ENCODE measurements at regions not wholly inside any gene's neighbourhood (a gene's known extent, or its start where the extent isn't known, plus 50 kb on each side); places are given as distances from the start of the nearest gene placed in this dataset.
"Not testable (repeated sequence)": the region's sequence is repeated elsewhere in the genome, so short reads cannot be mapped to it uniquely, and the experiment has no call there.

GRCh38 chr22:11048884-11049283 is 4479.1 kb upstream of the OR11H1 start:
- dilution Hi-C loops (cut with HindIII; ENCODE audit: low sequenced_read_pairs, unreplicated experiment); in situ Hi-C loops (cut with MboI; ENCODE audit: low sequenced_read_pairs): not testable (repeated sequence)

GRCh38 chr22:11050226-11050625 is 4477.8 kb upstream of the OR11H1 start:
- H2BK20ac ChIP-seq (ENCODE audit: low read depth, low read length); H3K4me2 ChIP-seq (ENCODE audit: low read depth, low read length); H3K36me3 ChIP-seq (ENCODE audit: control insufficient read depth, insufficient read depth, low read length); DNase-seq; H3K4me3 ChIP-seq (ENCODE audit: insufficient read depth, low read depth, low read length); H4K5ac ChIP-seq (ENCODE audit: low read depth, low read length); H2BK15ac ChIP-seq (ENCODE audit: low read depth, low read length); in situ Hi-C loops (cut with MboI; ENCODE audit: low sequenced_read_pairs); H3K27me3 ChIP-seq (ENCODE audit: control insufficient read depth, insufficient read depth, low read length); intact Hi-C loops (cut with micrococcal nuclease); H4K20me1 ChIP-seq (ENCODE audit: insufficient read depth, low read length); H3K4me1 ChIP-seq (ENCODE audit: control insufficient read depth, insufficient read depth, low read length); H4K91ac ChIP-seq (ENCODE audit: insufficient read depth, low read depth, low read length); H3K27ac ChIP-seq (ENCODE audit: insufficient read depth, low read length); H2AFZ ChIP-seq (replicated peaks; ENCODE audit: low read length, poor library complexity); H3K9ac ChIP-seq (ENCODE audit: low read depth, low read length); BruUV-seq (replicated peaks); H2AK5ac ChIP-seq (ENCODE audit: low read depth, low read length); H2BK5ac ChIP-seq (ENCODE audit: low read depth, low read length, poor library complexity, severe bottlenecking); H3K79me1 ChIP-seq (ENCODE audit: low read depth in 1 of 2, low read length in 2 of 2); H3K14ac ChIP-seq (replicated peaks; ENCODE audit: low read depth, low read length); CTCF ChIA-PET; H2BK120ac ChIP-seq (ENCODE audit: low read depth, low read length); H3K9me1 ChIP-seq (ENCODE audit: insufficient read depth, low read length); H4K8ac ChIP-seq (ENCODE audit: low read depth in 2 of 2, low read length in 2 of 2); ATAC-seq (ENCODE audit: low read depth); H3K56ac ChIP-seq (ENCODE audit: extremely low read depth, insufficient read depth, low read length); H3K4ac ChIP-seq (ENCODE audit: low read depth, low read length); H2AK9ac ChIP-seq (replicated peaks; ENCODE audit: low read depth, low read length, poor library complexity); H3K23ac ChIP-seq (ENCODE audit: low read depth, low read length); H3K18ac ChIP-seq (ENCODE audit: low read depth, low read length); POLR2A ChIA-PET (ENCODE audit: unreplicated experiment); dilution Hi-C loops (cut with HindIII; ENCODE audit: low sequenced_read_pairs, unreplicated experiment): not testable (repeated sequence)
- peaks cover 27% of the 10 kb centered on the region for H3K9me3 ChIP-seq (ENCODE audit: control insufficient read depth, insufficient read depth, low read length)
- 61% methylated on average over 4 of the region's 11 CpGs; no CpG with 5 or more reads in 1 of the 2 experiments for WGBS, 2 experiments (ENCODE audit: extremely low coverage in 2 of 2, insufficient read length in 1 of 2)

More at GRCh38 chr22:11048884-11049283, 4479.1 kb upstream of the OR11H1 start:
- H2BK15ac ChIP-seq (ENCODE audit: low read depth, low read length); BruUV-seq (replicated peaks); POLR2A ChIA-PET (ENCODE audit: unreplicated experiment); DNase-seq; H3K4me3 ChIP-seq (ENCODE audit: insufficient read depth, low read depth, low read length); H4K8ac ChIP-seq (ENCODE audit: low read depth in 2 of 2, low read length in 2 of 2); H2AK5ac ChIP-seq (ENCODE audit: low read depth, low read length); H3K4ac ChIP-seq (ENCODE audit: low read depth, low read length); H3K56ac ChIP-seq (ENCODE audit: extremely low read depth, insufficient read depth, low read length); H2AK9ac ChIP-seq (replicated peaks; ENCODE audit: low read depth, low read length, poor library complexity); H3K27ac ChIP-seq (ENCODE audit: insufficient read depth, low read length); H3K9ac ChIP-seq (ENCODE audit: low read depth, low read length); H3K79me1 ChIP-seq (ENCODE audit: low read depth in 1 of 2, low read length in 2 of 2); H3K18ac ChIP-seq (ENCODE audit: low read depth, low read length); H3K9me1 ChIP-seq (ENCODE audit: insufficient read depth, low read length); H3K27me3 ChIP-seq (ENCODE audit: control insufficient read depth, insufficient read depth, low read length); H2AFZ ChIP-seq (replicated peaks; ENCODE audit: low read length, poor library complexity); H4K5ac ChIP-seq (ENCODE audit: low read depth, low read length); H2BK120ac ChIP-seq (ENCODE audit: low read depth, low read length); H3K14ac ChIP-seq (replicated peaks; ENCODE audit: low read depth, low read length); CTCF ChIA-PET; H3K23ac ChIP-seq (ENCODE audit: low read depth, low read length); H4K91ac ChIP-seq (ENCODE audit: insufficient read depth, low read depth, low read length); intact Hi-C loops (cut with micrococcal nuclease); H2BK5ac ChIP-seq (ENCODE audit: low read depth, low read length, poor library complexity, severe bottlenecking); H4K20me1 ChIP-seq (ENCODE audit: insufficient read depth, low read length); H3K4me1 ChIP-seq (ENCODE audit: control insufficient read depth, insufficient read depth, low read length); H3K4me2 ChIP-seq (ENCODE audit: low read depth, low read length); H3K36me3 ChIP-seq (ENCODE audit: control insufficient read depth, insufficient read depth, low read length); H2BK20ac ChIP-seq (ENCODE audit: low read depth, low read length); ATAC-seq (ENCODE audit: low read depth): not testable (repeated sequence)
- peaks cover 14% of the 10 kb centered on the region; the same call in 1 of the 2 replicates for H3K9me3 ChIP-seq (ENCODE audit: control insufficient read depth, insufficient read depth, low read length)
- 62% methylated on average over 1 of the region's 1 CpG; no CpG with 5 or more reads in 1 of the 2 experiments for WGBS, 2 experiments (ENCODE audit: extremely low coverage in 2 of 2, insufficient read length in 1 of 2)

Data from IMR-90 (cell line).